HFFc6 (cell line): ENCODE measurements at regions not wholly inside any gene's neighbourhood (a gene's known extent, or its start where the extent isn't known, plus 50 kb on each side); places are given as distances from the start of the nearest gene placed in this dataset.

Source experiments
- DNase-seq: peaks from one replicate; pipeline ENCODE4 v3.0.0-alpha.2; 2018
- H3K27ac Mint-ChIP-seq: 2 replicates; pipeline ENCODE4 v1.8.0; 2020; ENCODE audit warnings: mild to moderate bottlenecking, mixed read lengths
- H3K27me3 Mint-ChIP-seq: 2 replicates; pipeline ENCODE4 v1.8.0; 2021; ENCODE audit warnings: mild to moderate bottlenecking, moderate library complexity, mixed read lengths; ENCODE audit not compliant: insufficient read depth
- H3K36me3 Mint-ChIP-seq: 2 replicates; pipeline ENCODE4 v1.8.0; 2021; ENCODE audit warnings: low read depth, mixed read lengths
- H3K4me1 Mint-ChIP-seq: 2 replicates; pipeline ENCODE4 v1.8.0; 2020; ENCODE audit warnings: low read depth, mixed read lengths
- H3K4me3 Mint-ChIP-seq: 2 replicates; pipeline ENCODE4 v1.8.0; 2020; ENCODE audit warnings: mild to moderate bottlenecking, moderate library complexity, mixed read lengths
- H3K9me3 Mint-ChIP-seq: 2 replicates; pipeline ENCODE4 v1.8.0; 2020; ENCODE audit warnings: mild to moderate bottlenecking, mixed read lengths
- CTCF ChIP-seq: fragments of 200-600 bp; sonication (generic); IDR thresholded peaks from 2 replicates; pipeline ENCODE4 v1.5.0; 2021; ENCODE audit warnings: antibody characterized with exemption, mild to moderate bottlenecking

- Mint-ChIP-seq H3K27me3 (no peaks in the 10 kb centered on the region), H3K9me3 (peaks cover 60% of the 10 kb centered on the region), H3K27ac (no peak overlapping the region), H3K4me1 (no peaks in the 10 kb centered on the region), H3K36me3 (no peaks in the 10 kb centered on the region; the same call in 1 of the 2 replicates), H3K4me3 (no peak overlapping the region)
- TF ChIP-seq CTCF, result no peak
- DNase-seq, result no peak
Measured at GRCh38 chr18:38427234-38427633, 861.6 kb upstream of the CELF4 start.

DNA sequence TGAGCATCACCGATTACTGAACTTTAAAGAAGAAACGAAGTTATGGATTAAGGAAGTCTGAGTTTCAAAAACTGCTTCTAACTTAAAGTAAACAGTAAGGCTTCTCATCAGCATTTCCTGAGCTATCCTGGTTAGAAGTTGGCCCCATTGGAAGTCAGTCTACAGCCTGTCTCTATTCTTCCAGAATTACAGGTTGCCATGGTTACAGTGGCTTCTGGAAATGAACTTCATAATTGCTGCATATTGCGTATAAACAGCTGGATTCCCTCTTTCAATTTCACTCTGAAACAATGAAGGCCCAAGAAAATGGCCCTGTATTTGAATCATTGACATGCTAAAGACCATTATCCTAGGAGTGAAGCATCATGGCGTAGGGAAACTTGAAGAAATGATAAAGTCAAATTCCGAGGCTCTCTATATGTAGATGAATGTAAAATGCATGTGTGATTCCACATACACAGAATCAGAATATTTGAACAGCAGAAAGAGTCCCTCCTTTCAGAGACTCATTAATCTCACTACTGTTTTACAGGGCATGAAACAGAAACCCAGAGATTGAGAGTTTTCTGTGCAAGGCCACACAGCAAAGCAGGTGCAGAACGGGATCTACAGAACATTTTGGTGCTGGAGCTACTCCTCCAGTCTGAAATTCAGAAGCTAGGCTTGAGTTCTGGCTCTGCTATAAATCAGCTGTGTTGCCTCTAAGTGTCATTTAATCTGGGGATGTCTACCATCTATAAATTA, 856.4 kb upstream of the CELF4 start:
- DNase-seq, result no peak
- Mint-ChIP-seq H3K4me1 (no peaks in the 10 kb centered on the region), H3K9me3 (peaks cover 58% of the 10 kb centered on the region), H3K36me3 (no peaks in the 10 kb centered on the region; the same call in 1 of the 2 replicates), H3K27ac (no peak overlapping the region), H3K27me3 (no peaks in the 10 kb centered on the region), H3K4me3 (no peak overlapping the region)
- no peak for TF ChIP-seq CTCF

DNA sequence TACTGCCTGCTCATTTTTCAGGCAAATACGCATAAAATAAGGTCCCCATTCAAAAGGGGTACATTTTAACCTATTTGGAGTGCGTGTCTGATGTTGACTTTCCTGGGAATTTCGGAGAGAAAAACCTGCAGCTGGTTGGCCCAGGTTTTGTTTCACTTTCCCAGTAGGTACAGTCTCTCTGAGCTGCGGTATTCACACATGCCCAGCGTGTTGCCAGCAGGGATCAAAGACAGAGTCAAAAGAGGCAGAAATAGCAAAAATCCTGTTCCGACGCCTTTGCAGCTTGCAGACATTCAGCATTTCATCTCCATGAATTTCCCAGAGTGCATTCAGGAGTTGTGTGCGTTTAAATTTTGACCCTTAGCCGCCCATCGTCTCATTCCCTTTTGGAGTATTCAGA, 855.4 kb upstream of the CELF4 start:
- Mint-ChIP-seq H3K27ac (no peak overlapping the region), H3K27me3 (no peaks in the 10 kb centered on the region), H3K4me3 (no peak overlapping the region), H3K36me3 (no peaks in the 10 kb centered on the region; the same call in 1 of the 2 replicates), H3K4me1 (no peaks in the 10 kb centered on the region), H3K9me3 (peaks cover 49% of the 10 kb centered on the region)
- TF ChIP-seq CTCF, result no peak
- no peak for DNase-seq

DNA sequence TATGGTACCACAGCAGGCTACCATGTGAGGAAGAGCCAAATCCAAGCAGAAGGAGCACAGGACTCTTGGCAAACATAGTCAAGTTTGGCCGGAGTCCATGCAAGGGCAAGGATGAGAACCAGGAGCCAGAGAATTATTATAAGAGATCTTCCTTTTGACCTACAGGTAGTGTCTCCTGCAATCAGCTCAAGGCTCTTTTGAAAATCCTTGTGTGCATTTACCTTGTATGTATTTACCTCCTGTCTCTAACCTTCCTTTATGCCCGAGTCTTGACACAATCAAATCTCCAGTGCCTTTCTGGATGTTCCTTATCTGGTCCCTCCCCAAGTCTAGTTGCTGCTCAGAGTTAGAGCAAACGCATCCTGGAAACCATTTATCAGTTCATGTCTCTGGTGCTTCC, 855.0 kb upstream of the CELF4 start:
- Mint-ChIP-seq H3K27ac (no peak overlapping the region), H3K27me3 (no peaks in the 10 kb centered on the region), H3K4me1 (no peaks in the 10 kb centered on the region), H3K9me3 (peaks cover 49% of the 10 kb centered on the region), H3K36me3 (no peaks in the 10 kb centered on the region; the same call in 1 of the 2 replicates), H3K4me3 (no peak overlapping the region)
- no peak for DNase-seq
- TF ChIP-seq CTCF, result no peak

DNA sequence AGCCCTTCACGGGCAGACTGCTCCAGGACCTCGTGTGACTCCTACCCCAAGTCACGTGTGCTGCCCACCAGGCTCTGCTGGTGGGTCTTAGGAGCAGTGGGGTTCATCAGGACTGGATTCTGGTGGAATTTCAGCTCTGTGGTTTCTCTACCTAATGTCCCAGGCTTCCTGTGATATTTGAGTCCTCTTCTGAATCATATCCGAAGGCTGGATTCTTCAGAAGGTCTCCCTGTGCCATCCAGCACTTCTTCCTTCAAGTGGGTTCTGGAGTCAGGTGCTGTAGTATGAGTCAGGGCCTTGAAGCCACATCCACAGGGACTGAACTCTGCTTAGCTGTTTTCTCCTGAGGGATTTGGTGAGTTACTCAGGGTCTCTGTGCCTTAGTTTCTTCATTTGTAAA, 850.2 kb upstream of the CELF4 start:
- Mint-ChIP-seq H3K27ac (no peak overlapping the region), H3K9me3 (peaks cover 37% of the 10 kb centered on the region), H3K4me3 (no peak overlapping the region), H3K4me1 (no peaks in the 10 kb centered on the region), H3K36me3 (no peaks in the 10 kb centered on the region; the same call in 1 of the 2 replicates), H3K27me3 (no peaks in the 10 kb centered on the region)
- DNase-seq, result no peak
- TF ChIP-seq CTCF, result no peak
